ENCODE measurements at regions not wholly inside any gene's neighbourhood (a gene's known extent, or its start where the extent isn't known, plus 50 kb on each side); places are given as distances from the start of the nearest gene placed in this dataset.

DNA sequence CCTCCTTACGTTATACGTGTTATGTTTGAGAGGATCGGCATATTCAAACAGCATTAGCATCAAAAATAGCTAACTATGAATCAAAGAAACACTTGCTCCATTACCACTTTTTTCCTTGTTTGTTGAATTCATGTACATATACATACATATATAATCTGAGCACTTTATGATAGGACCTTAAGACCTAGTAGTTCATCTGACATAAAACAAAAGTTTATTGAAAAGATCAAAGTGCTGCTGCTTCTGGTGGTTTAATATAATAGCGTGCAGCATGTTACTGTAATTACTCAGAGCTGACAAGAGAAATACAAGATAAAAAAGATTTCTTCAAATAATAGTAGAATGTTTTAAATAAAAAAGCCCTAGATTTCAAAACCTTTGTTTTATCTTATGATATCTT lies 1850.9 kb upstream of the LRRTM1 start:
- no peak for TF ChIP-seq POLR2A (IDR thresholded peaks at IDR 0.05; ENCODE audit: low read length)
- no peak for TF ChIP-seq GATA1 (IDR thresholded peaks at IDR 0.05; ENCODE audit: low read depth, low read length)
